ENCODE measurements at regions not wholly inside any gene's neighbourhood (a gene's known extent, or its start where the extent isn't known, plus 50 kb on each side); places are given as distances from the start of the nearest gene placed in this dataset.

DNA sequence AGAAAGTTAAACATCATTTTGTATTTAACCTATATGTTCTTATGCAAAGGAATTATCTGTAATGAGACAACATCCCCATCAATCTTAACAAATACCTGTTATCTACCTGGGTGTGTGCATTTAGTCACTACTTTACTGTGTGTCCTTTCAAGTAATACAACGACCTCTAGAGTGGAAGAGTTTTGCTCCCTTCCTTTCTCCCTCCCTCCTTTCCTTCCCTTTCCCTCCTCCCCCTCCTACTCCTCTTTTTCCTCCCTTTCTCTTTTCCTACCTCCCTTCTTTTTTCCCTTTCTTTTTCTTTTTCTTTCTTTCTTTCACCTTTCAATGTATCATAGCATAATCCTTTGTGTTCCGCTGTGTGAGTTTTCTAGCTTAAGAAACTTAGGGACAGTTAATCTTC, 532.3 kb downstream of the SLC4A3 start:
- TF ChIP-seq, protein P1, sequence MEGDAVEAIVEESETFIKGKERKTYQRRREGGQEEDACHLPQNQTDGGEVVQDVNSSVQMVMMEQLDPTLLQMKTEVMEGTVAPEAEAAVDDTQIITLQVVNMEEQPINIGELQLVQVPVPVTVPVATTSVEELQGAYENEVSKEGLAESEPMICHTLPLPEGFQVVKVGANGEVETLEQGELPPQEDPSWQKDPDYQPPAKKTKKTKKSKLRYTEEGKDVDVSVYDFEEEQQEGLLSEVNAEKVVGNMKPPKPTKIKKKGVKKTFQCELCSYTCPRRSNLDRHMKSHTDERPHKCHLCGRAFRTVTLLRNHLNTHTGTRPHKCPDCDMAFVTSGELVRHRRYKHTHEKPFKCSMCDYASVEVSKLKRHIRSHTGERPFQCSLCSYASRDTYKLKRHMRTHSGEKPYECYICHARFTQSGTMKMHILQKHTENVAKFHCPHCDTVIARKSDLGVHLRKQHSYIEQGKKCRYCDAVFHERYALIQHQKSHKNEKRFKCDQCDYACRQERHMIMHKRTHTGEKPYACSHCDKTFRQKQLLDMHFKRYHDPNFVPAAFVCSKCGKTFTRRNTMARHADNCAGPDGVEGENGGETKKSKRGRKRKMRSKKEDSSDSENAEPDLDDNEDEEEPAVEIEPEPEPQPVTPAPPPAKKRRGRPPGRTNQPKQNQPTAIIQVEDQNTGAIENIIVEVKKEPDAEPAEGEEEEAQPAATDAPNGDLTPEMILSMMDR (IDR thresholded peaks at IDR 0.05): no peak
- TF ChIP-seq POLR2A (IDR thresholded peaks at IDR 0.05) (no peak), EP300 (IDR thresholded peaks at IDR 0.05) (no peak)
